Limb (tissue), 2 donors: ENCODE measurements at regions not wholly inside any gene's neighbourhood (a gene's known extent, or its start where the extent isn't known, plus 50 kb on each side); places are given as distances from the start of the nearest gene placed in this dataset.

Experiments
- DNase-seq, 2 donors: peaks; one replicate each; pipeline ENCODE4 v3.0.0-alpha.2; 2016; ENCODE audit errors: extremely low spot score in 2 of 2

- no peak for DNase-seq
Measured at GRCh38 chr4:3670521-3671519, 95.4 kb upstream of the ADRA2C start.

GRCh38 chr4:3669553-3669949 lies 96.6 kb upstream of the ADRA2C start:
- no peak for DNase-seq

- no peak for DNase-seq
Measured at GRCh38 chr4:3668825-3669552, 97.2 kb upstream of the ADRA2C start.

GRCh38 chr4:3667258-3667657 lies 98.9 kb upstream of the ADRA2C start:
- DNase-seq: no peak

GRCh38 chr4:3666263-3666662 lies 99.9 kb upstream of the ADRA2C start:
- DNase-seq: no peak

GRCh38 chr4:3665360-3665891 lies 100.8 kb upstream of the ADRA2C start:
- DNase-seq: no peak

GRCh38 chr4:3663791-3664190 lies 102.4 kb upstream of the ADRA2C start:
- DNase-seq: no peak

GRCh38 chr4:3662516-3662915 lies 103.7 kb upstream of the ADRA2C start:
- DNase-seq: no peak

GRCh38 chr4:3661989-3662388 lies 104.2 kb upstream of the ADRA2C start:
- no peak for DNase-seq

- DNase-seq: no peak
Measured at GRCh38 chr4:3660928-3661515, 105.2 kb upstream of the ADRA2C start.

GRCh38 chr4:3660086-3660927 lies 105.9 kb upstream of the ADRA2C start:
- DNase-seq: peak; percentile 44 to 79

- no peak for DNase-seq
Measured at GRCh38 chr4:3659131-3659530, 107.1 kb upstream of the ADRA2C start.

GRCh38 chr4:3658530-3658913 lies 107.7 kb upstream of the ADRA2C start:
- no peak for DNase-seq

GRCh38 chr4:3657902-3658529 lies 108.2 kb upstream of the ADRA2C start:
- no peak for DNase-seq

- DNase-seq: no peak
Measured at GRCh38 chr4:3656416-3657356, 109.5 kb upstream of the ADRA2C start.

GRCh38 chr4:3655963-3656362 lies 110.2 kb upstream of the ADRA2C start:
- DNase-seq: no peak

- DNase-seq: no peak
Measured at GRCh38 chr4:3655485-3655884, 110.7 kb upstream of the ADRA2C start.

- DNase-seq: no peak
Measured at GRCh38 chr4:3654036-3654807, 112.0 kb upstream of the ADRA2C start.

- no peak for DNase-seq
Measured at GRCh38 chr4:3652586-3652985, 113.6 kb upstream of the ADRA2C start.
